ENCODE measurements at regions not wholly inside any gene's neighbourhood (a gene's known extent, or its start where the extent isn't known, plus 50 kb on each side); places are given as distances from the start of the nearest gene placed in this dataset.

GRCh38 chr9:108668938-108669335 lies 186.8 kb downstream of the ACTL7B start:
- no peak for TF ChIP-seq CTCF (IDR thresholded peaks at IDR 0.05 in 2 of 3, conservative IDR thresholded peaks at IDR 0.05 in 1 of 3; ENCODE audit: borderline replicate concordance in 1 of 3, insufficient read depth in 1 of 3, low read depth in 2 of 3, low read length in 2 of 3)
- TF ChIP-seq SIN3A (IDR thresholded peaks at IDR 0.05; ENCODE audit: low read depth), result no peak

All from HCT116 (cell line).